GM06990 (cell line): ENCODE measurements at regions not wholly inside any gene's neighbourhood (a gene's known extent, or its start where the extent isn't known, plus 50 kb on each side); places are given as distances from the start of the nearest gene placed in this dataset.
"Not testable (repeated sequence)": the region's sequence is repeated elsewhere in the genome, so short reads cannot be mapped to it uniquely, and the experiment has no call there.

ENCODE experiments used
- DNase-seq: peaks from one replicate; pipeline ENCODE4 v3.0.0-alpha.2; 2011; ENCODE audit not compliant: insufficient read length; ENCODE audit errors: extremely low read depth
- H3K27me3 ChIP-seq: replicated peaks from 2 replicates; pipeline ENCODE4 v1.6.0; 2011; ENCODE audit warnings: low read length; ENCODE audit not compliant: control insufficient read depth, insufficient read depth
- H3K36me3 ChIP-seq: 2 replicates; pipeline ENCODE4 v1.5.1; 2011; ENCODE audit warnings: low read length; ENCODE audit not compliant: control insufficient read depth, insufficient read depth
- H3K4me3 ChIP-seq: replicated peaks from 2 replicates; pipeline ENCODE4 v1.5.1; 2011; ENCODE audit warnings: low read depth, mild to moderate bottlenecking, control low read depth, low read length
- TF ChIP-seq, protein P1 (sequence below): IDR thresholded peaks from 2 replicates; pipeline ENCODE4 v1.5.1; 2011; ENCODE audit warnings: low read length, control low read depth, mild to moderate bottlenecking, inconsistent platforms; ENCODE audit not compliant: insufficient read depth, poor library complexity, severe bottlenecking

DNA sequence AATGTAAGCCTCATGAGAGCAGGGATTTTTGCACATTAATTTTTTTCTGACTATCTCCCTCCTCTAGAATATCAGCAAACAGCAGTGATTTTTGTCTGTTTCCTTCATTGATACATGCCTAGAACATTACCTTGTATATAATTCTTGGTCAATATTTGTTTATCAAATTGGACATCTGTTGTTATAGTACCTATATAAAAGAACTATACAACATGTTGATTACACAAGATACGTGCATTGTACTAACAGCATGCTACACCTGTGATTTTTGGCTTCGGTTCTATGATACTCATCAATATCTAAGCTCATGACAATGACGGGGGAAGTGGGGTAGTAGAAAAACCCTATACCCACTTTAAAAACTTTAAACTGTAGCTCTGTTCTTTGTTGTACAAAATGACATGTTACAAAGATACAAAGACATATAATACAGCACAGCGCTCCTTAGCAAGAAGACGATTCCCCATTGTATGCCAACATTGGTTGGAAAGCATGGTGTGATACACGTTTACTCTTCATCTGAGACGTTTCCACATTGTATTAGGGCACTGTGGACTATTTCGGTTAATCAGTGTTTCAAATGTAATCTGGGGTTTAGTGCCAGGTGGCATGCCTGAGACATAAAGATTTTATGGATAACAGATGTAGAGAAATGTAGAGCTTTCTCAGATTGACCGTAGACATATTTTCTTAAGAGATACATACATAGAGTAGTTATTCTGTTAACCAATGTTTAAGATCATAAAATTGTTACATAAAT lies 70.5 kb upstream of the FOXP2 start:
- H3K4me3 ChIP-seq: no peak overlapping the region
- DNase-seq: no peak
- no peaks in the 10 kb centered on the region for H3K27me3 ChIP-seq
- TF ChIP-seq, protein P1, sequence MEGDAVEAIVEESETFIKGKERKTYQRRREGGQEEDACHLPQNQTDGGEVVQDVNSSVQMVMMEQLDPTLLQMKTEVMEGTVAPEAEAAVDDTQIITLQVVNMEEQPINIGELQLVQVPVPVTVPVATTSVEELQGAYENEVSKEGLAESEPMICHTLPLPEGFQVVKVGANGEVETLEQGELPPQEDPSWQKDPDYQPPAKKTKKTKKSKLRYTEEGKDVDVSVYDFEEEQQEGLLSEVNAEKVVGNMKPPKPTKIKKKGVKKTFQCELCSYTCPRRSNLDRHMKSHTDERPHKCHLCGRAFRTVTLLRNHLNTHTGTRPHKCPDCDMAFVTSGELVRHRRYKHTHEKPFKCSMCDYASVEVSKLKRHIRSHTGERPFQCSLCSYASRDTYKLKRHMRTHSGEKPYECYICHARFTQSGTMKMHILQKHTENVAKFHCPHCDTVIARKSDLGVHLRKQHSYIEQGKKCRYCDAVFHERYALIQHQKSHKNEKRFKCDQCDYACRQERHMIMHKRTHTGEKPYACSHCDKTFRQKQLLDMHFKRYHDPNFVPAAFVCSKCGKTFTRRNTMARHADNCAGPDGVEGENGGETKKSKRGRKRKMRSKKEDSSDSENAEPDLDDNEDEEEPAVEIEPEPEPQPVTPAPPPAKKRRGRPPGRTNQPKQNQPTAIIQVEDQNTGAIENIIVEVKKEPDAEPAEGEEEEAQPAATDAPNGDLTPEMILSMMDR: no peak
- H3K36me3 ChIP-seq: no peaks in the 10 kb centered on the region

DNA sequence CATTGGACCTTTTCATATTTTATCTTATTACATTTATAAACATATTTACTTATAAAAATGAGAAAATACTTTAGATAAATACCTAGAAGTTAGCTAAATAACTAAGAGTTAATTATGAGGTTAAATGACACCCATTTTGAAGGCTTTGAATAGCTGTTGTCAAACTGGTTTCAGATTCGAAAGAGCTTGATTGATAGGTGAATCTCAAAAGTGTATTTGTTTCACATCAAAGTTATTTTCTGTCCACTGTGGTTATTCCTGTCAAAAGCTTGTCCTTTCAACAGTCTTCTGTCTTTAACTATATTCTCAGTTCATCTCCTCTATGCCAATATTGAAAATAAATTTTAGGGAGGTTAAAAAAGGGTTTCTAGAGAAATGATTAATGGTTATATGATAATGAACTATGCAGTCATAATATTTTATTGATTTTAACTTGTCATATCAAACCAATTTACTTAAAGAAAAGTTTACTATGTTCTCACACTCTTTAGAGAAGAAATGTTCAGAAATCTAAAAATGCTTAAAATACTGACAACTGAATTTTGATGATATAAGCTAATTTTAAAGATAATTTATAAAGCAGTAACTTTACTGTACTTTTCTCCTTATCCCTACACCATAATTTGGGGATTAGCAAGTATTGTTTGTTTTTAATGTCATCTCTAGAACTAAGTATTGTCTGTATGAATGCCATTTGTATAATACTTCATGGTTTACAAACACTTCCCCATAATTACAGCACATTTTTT lies 72.0 kb upstream of the FOXP2 start:
- Histone ChIP-seq H3K4me3 (no peak overlapping the region), H3K36me3 (no peaks in the 10 kb centered on the region), H3K27me3 (no peaks in the 10 kb centered on the region)
- DNase-seq: no peak
- TF ChIP-seq, protein P1: no peak

DNA sequence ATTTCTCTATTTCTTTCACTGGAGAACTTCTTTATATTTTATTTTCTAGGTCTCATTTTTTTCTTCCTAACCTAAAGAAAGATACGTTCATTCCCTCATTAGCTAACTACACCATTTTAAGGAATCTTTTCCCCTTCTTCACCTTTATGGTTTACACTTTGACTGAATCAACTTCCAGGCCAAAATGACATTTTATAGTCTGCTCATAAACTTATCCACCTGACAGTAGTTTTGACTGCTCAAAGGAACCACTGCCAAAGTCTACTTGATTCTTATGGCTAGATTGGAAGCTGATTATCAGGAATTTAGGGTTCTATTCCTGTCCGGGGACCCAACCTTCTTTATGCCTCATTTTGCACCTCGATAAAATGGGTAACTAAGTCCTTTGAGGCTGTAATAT lies 73.0 kb upstream of the FOXP2 start:
- Histone ChIP-seq H3K36me3 (no peaks in the 10 kb centered on the region), H3K27me3 (no peaks in the 10 kb centered on the region), H3K4me3 (no peak overlapping the region)
- TF ChIP-seq, protein P1: no peak
- no peak for DNase-seq

DNA sequence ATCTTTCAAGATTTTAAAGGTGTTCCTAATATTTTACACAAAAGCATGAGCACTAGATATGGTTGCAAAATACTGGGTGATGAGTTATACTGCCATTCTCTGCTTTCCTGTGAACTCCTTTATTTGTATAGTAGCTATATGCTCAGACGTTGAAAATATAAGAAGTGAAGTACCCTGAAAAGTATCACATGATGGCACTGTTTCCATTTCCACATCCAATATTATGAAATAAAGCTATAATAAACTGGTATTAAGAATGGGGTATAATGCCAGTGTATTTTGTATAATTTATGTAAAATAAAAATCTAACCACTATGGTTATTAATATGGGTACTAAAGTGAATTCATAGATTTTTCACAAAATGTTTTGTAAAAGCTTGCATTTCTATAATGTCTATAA lies 79.6 kb upstream of the FOXP2 start:
- no peaks in the 10 kb centered on the region for H3K27me3 ChIP-seq
- TF ChIP-seq, protein P1: no peak
- H3K36me3 ChIP-seq: no peaks in the 10 kb centered on the region
- H3K4me3 ChIP-seq: no peak overlapping the region
- no peak for DNase-seq

DNA sequence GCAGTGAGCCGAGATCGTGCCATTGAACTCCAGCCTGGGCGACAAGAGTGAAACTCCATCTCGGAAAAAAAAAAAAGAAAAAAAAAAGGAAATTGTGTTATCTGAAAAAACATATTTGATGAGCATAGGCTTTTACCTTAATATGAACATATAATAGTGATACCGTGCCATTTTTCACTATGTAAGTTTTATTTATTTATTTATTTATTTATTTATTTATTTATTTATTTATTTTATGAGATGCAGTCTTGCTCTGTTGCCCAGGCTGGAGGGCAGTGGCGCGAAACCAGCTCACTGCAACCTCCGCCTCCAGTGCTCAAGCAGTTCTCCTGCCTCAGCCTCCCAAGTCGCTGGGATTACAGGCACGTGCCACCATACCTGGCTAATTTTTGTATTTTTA lies 85.2 kb upstream of the FOXP2 start:
- not testable (repeated sequence) for H3K36me3 ChIP-seq, H3K4me3 ChIP-seq, H3K27me3 ChIP-seq, DNase-seq

DNA sequence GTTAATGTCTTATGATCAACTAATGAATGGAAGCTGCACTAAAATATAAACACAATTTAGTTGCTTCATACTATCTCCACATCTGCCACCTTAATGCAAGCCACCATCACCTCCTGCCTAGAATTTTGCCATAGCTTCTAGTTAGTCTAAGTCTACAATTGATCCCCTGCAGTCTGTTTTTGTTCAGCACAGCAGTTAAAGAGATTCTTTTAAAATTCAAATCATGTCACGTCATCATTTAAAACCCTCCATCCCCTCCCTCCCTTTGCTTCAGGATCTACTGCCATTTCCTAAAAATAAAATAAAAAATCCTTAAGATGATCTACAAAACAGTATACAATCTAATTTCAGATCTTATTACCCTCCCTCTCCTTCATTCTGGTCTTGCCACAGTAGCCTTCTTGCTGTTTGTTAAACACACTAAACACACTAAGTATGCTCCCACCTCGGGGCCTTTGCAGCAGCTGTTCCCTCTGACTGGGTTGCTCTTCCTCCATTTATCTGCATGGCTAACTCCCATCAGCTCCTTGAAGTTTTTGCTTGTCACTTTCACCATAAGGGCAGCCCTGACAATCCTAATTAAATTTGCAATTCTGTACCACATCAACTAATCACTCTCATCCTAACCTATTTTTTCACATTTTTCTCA lies 97.0 kb upstream of the FOXP2 start:
- H3K4me3 ChIP-seq: no peak overlapping the region
- H3K27me3 ChIP-seq: no peaks in the 10 kb centered on the region
- DNase-seq: no peak
- TF ChIP-seq, protein P1: no peak
- no peaks in the 10 kb centered on the region for H3K36me3 ChIP-seq
